ENCODE measurements at regions not wholly inside any gene's neighbourhood (a gene's known extent, or its start where the extent isn't known, plus 50 kb on each side); places are given as distances from the start of the nearest gene placed in this dataset.

DNA sequence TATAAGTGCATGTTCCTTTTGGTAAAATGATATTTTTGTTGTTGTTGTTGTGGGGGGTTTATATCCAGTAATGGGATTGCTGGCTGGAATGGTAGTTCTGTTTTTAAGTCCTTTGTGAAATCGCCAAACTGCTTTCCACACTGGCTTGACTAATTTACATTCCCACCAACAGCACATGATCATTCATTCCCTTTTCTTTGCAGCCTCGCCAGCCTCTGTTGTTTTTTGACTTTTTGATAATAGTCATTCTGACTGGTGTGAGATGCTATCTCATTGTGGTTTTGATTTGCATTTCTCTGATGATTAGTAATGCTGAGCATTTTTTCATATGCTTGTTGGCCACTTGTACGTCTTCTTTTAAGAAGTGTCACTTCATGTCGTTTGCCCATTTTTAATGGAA, 188.5 kb upstream of the CHRM3 start:
- H3K36me3 ChIP-seq (ENCODE audit: low read depth), result no peaks in the 10 kb centered on the region
- no peaks in the 10 kb centered on the region for H3K4me1 ChIP-seq (replicated peaks; ENCODE audit: insufficient read depth)
- H2AFZ ChIP-seq, result no peak overlapping the region
- H3F3A ChIP-seq (ENCODE audit: insufficient read depth, low read depth), result no peaks in the 10 kb centered on the region
- no peaks in the 10 kb centered on the region for H4K20me1 ChIP-seq (ENCODE audit: insufficient read depth)
- no peaks in the 10 kb centered on the region for H3K9me3 ChIP-seq (ENCODE audit: insufficient read depth, low read depth)
- no peaks in the 10 kb centered on the region for H3K79me2 ChIP-seq (ENCODE audit: low read depth)
- no peak overlapping the region for H3K4me2 ChIP-seq
- H3K4me3 ChIP-seq, result no peak overlapping the region
- intact Hi-C loops (cut with micrococcal nuclease; ENCODE audit: unreplicated experiment), result no loop called here
- no peak overlapping the region for H3K27ac ChIP-seq
- ChIA-PET CTCF (no interaction called here), POLR2A (ENCODE audit: unreplicated experiment) (no interaction called here)
- H3K9me2 ChIP-seq (ENCODE audit: insufficient read depth), result no peaks in the 10 kb centered on the region
- DNase-seq, result no peak
- no peaks in the 10 kb centered on the region for H3K27me3 ChIP-seq (ENCODE audit: insufficient read depth, low read depth)
- TF ChIP-seq, protein P1, sequence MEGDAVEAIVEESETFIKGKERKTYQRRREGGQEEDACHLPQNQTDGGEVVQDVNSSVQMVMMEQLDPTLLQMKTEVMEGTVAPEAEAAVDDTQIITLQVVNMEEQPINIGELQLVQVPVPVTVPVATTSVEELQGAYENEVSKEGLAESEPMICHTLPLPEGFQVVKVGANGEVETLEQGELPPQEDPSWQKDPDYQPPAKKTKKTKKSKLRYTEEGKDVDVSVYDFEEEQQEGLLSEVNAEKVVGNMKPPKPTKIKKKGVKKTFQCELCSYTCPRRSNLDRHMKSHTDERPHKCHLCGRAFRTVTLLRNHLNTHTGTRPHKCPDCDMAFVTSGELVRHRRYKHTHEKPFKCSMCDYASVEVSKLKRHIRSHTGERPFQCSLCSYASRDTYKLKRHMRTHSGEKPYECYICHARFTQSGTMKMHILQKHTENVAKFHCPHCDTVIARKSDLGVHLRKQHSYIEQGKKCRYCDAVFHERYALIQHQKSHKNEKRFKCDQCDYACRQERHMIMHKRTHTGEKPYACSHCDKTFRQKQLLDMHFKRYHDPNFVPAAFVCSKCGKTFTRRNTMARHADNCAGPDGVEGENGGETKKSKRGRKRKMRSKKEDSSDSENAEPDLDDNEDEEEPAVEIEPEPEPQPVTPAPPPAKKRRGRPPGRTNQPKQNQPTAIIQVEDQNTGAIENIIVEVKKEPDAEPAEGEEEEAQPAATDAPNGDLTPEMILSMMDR (conservative IDR thresholded peaks at IDR 0.05), result no peak
- TF ChIP-seq EZH2 (IDR thresholded peaks at IDR 0.05; ENCODE audit: low read depth), result no peak
- BruUV-seq (replicated peaks), result no TSS peak

GRCh38 chr1:239189998-239190512, 196.3 kb upstream of the CHRM3 start:
- Histone ChIP-seq H3K36me3 (ENCODE audit: low read depth) (no peaks in the 10 kb centered on the region), H3K4me3 (no peak overlapping the region), H3K4me2 (no peak overlapping the region), H4K20me1 (ENCODE audit: insufficient read depth) (no peaks in the 10 kb centered on the region), H2AFZ (no peak overlapping the region), H3K79me2 (ENCODE audit: low read depth) (no peaks in the 10 kb centered on the region), H3K9me2 (ENCODE audit: insufficient read depth) (no peaks in the 10 kb centered on the region), H3K9me3 (ENCODE audit: insufficient read depth, low read depth) (no peaks in the 10 kb centered on the region), H3F3A (ENCODE audit: insufficient read depth, low read depth) (no peaks in the 10 kb centered on the region), H3K4me1 (replicated peaks; ENCODE audit: insufficient read depth) (no peaks in the 10 kb centered on the region), H3K27me3 (ENCODE audit: insufficient read depth, low read depth) (no peaks in the 10 kb centered on the region), H3K27ac (no peak overlapping the region)
- BruUV-seq (replicated peaks), result no TSS peak
- CTCF ChIA-PET, result no interaction called here
- POLR2A ChIA-PET (ENCODE audit: unreplicated experiment), result no interaction called here
- TF ChIP-seq EZH2 (IDR thresholded peaks at IDR 0.05; ENCODE audit: low read depth), result no peak
- TF ChIP-seq, protein P1 (conservative IDR thresholded peaks at IDR 0.05), result no peak
- no peak for DNase-seq
- intact Hi-C loops (cut with micrococcal nuclease; ENCODE audit: unreplicated experiment), result no loop called here

- Histone ChIP-seq H3K27me3 (ENCODE audit: insufficient read depth, low read depth) (no peaks in the 10 kb centered on the region), H3K27ac (no peak overlapping the region), H3F3A (ENCODE audit: insufficient read depth, low read depth) (no peaks in the 10 kb centered on the region), H3K36me3 (ENCODE audit: low read depth) (no peaks in the 10 kb centered on the region), H3K9me2 (ENCODE audit: insufficient read depth) (no peaks in the 10 kb centered on the region), H3K4me1 (replicated peaks; ENCODE audit: insufficient read depth) (no peaks in the 10 kb centered on the region), H3K9me3 (ENCODE audit: insufficient read depth, low read depth) (no peaks in the 10 kb centered on the region), H3K4me3 (no peak overlapping the region), H2AFZ (no peak overlapping the region), H3K79me2 (ENCODE audit: low read depth) (no peaks in the 10 kb centered on the region), H3K4me2 (no peak overlapping the region), H4K20me1 (ENCODE audit: insufficient read depth) (no peaks in the 10 kb centered on the region)
- POLR2A ChIA-PET (ENCODE audit: unreplicated experiment), result no interaction called here
- intact Hi-C loops (cut with micrococcal nuclease; ENCODE audit: unreplicated experiment), result no loop called here
- CTCF ChIA-PET, result no interaction called here
- DNase-seq, result no peak
- TF ChIP-seq, protein P1 (conservative IDR thresholded peaks at IDR 0.05), result no peak
- TF ChIP-seq EZH2 (IDR thresholded peaks at IDR 0.05; ENCODE audit: low read depth), result no peak
- BruUV-seq (replicated peaks), result no TSS peak
Measured at GRCh38 chr1:239186487-239186886, 199.9 kb upstream of the CHRM3 start.
